HepG2 (cell line): ENCODE measurements at regions not wholly inside any gene's neighbourhood (a gene's known extent, or its start where the extent isn't known, plus 50 kb on each side); places are given as distances from the start of the nearest gene placed in this dataset.

Experiments
- ATAC-seq: fragments of 200-7000 bp; cut with Tn5 transposase; 3 replicates; pipeline ENCODE4 v1.9.1; 2020; ENCODE audit warnings: mild to moderate bottlenecking, moderate library complexity
- BruUV-seq: library from RNA; stranded (reverse); fragments of 400-500 nt; replicated peaks from 2 replicates; lab custom pipeline; 2021; lab: Mats Ljungman, UMichigan
- CTCF ChIA-PET: fragments of 300-600 bp; formaldehyde crosslinking; extraction: SDS; loops from one replicate; lab custom pipeline; 2021; ENCODE audit warnings: low total read pairs, inconsistent platforms, low intra/inter-chr PET ratio; lab: Yijun Ruan, JAX
- POLR2A ChIA-PET: fragments of 350-600 bp; sonication (Branson Sonifier 250); formaldehyde crosslinking; loops from one replicate; lab custom pipeline; 2020; ENCODE audit warnings: antibody characterized with exemption, inconsistent platforms; lab: Yijun Ruan, JAX
- DNase-seq: peaks from one replicate; pipeline ENCODE4 v3.0.0-alpha.2; 2015; ENCODE audit warnings: low spot score
- FAIRE-seq: peaks from 3 replicates; lab custom pipeline; 2011; peaks lifted over from hg19 to GRCh38; lab: Jason Lieb, UNC
- H2AFZ ChIP-seq: one replicate; pipeline ENCODE4 v1.6.1; 2011; ENCODE audit warnings: low read length, inconsistent platforms
- H3K27ac ChIP-seq: fragments of 300-600 bp; 3 replicates; pipeline ENCODE4 v1.8.0; 2011; ENCODE audit warnings: mixed run types, mild to moderate bottlenecking, mixed read lengths, low read length, inconsistent platforms; ENCODE audit not compliant: insufficient read depth; ENCODE audit errors: extremely low read length
- H3K27me3 ChIP-seq, 2 experiments: fragments of 200-600 bp in 1 of 2; 2 replicates in 1 of 2; 3 replicates in 1 of 2; pipeline versions ENCODE4 v1.6.0 to v1.8.0; 2011; ENCODE audit warnings: low read length in 2 of 2, mild to moderate bottlenecking in 2 of 2, moderate library complexity in 2 of 2, inconsistent platforms in 1 of 2; ENCODE audit not compliant: insufficient read depth in 2 of 2, control insufficient read depth in 1 of 2
- H3K36me3 ChIP-seq, 2 experiments: fragments of 200-600 bp in 1 of 2; replicated peaks in 1 of 2; 2 replicates in 1 of 2; 3 replicates in 1 of 2; pipeline versions ENCODE4 v1.5.1 to v1.8.0; 2011; ENCODE audit warnings: low read length in 2 of 2, inconsistent platforms in 1 of 2; ENCODE audit not compliant: insufficient read depth in 2 of 2, control insufficient read depth in 1 of 2
- H3K4me1 ChIP-seq: 2 replicates; pipeline ENCODE4 v1.5.1; 2012; ENCODE audit warnings: low read length, inconsistent platforms; ENCODE audit not compliant: insufficient read depth
- H3K4me2 ChIP-seq: 2 replicates; pipeline ENCODE4 v1.6.0; 2011; ENCODE audit warnings: low read depth, low read length, inconsistent platforms
- H3K4me3 ChIP-seq, 3 experiments: fragments of 200-600 bp in 1 of 3; sonication (generic), shearing (Covaris generic) in 1 of 3; replicated peaks in 1 of 3; 2 replicates each; pipeline ENCODE4 v1.5.1; 2011 to 2016; ENCODE audit warnings: low read length in 3 of 3, inconsistent platforms in 2 of 3, low read depth in 2 of 3, mild to moderate bottlenecking in 2 of 3, control low read depth in 1 of 3, mixed read lengths in 1 of 3; ENCODE audit not compliant: insufficient read depth in 1 of 3
- H3K79me2 ChIP-seq: one replicate; pipeline ENCODE4 v1.6.1; 2011; ENCODE audit warnings: low read length, inconsistent platforms; ENCODE audit not compliant: insufficient read depth
- H3K9ac ChIP-seq: 2 replicates; pipeline ENCODE4 v1.6.0; 2011; ENCODE audit warnings: mild to moderate bottlenecking, low read depth, low read length, inconsistent platforms; ENCODE audit not compliant: insufficient read depth
- H3K9me3 ChIP-seq: 2 replicates; pipeline ENCODE4 v1.5.1; 2012; ENCODE audit warnings: mild to moderate bottlenecking, low read length
- H4K20me1 ChIP-seq: 2 replicates; pipeline ENCODE4 v1.6.0; 2011; ENCODE audit warnings: inconsistent platforms, mild to moderate bottlenecking, low read length, moderate library complexity; ENCODE audit not compliant: insufficient read depth
- FOXK1 ChIP-seq: sonication (generic); formaldehyde crosslinking; IDR thresholded peaks from 2 replicates; pipeline ENCODE4 v1.4.0; 2020; ENCODE audit warnings: low read depth, missing genetic modification reagents, borderline replicate concordance
- KDM6A ChIP-seq: IDR thresholded peaks from 2 replicates; pipeline ENCODE4 v1.6.1; 2016; ENCODE audit warnings: low read depth
- POLR2G ChIP-seq: fragments of 200-400 bp; formaldehyde crosslinking; IDR thresholded peaks from 2 replicates; pipeline ENCODE4 v1.6.1; 2018; ENCODE audit warnings: mild to moderate bottlenecking, low read depth, low read length, moderate library complexity
- SIX4 ChIP-seq: sonication (generic); formaldehyde crosslinking; IDR thresholded peaks from 2 replicates; pipeline ENCODE4 v1.4.0; 2020; ENCODE audit warnings: missing genetic modification reagents
- WIZ ChIP-seq: sonication (generic); formaldehyde crosslinking; IDR thresholded peaks from 2 replicates; pipeline ENCODE4 v1.5.1; 2020; ENCODE audit warnings: mild to moderate bottlenecking, missing genetic modification reagents
- ZNF207 ChIP-seq: fragments of 450-650 bp; IDR thresholded peaks from 2 replicates; pipeline ENCODE4 v1.6.1; 2016; ENCODE audit warnings: antibody characterized with exemption, borderline replicate concordance
- in situ Hi-C: cut with HindIII; loops from 2 replicates; pipeline ENCODE4 v1.10.0; 2017; ENCODE audit warnings: low pct_unique_long_range_greater_than_20kb; ENCODE audit not compliant: extremely low pct_ligation_motif_present
- intact Hi-C: fragments of 100-400 bp; cut with micrococcal nuclease; formaldehyde crosslinking; loops from one replicate; pipeline ENCODE4 v1.10.0; 2022; ENCODE audit not compliant: unreplicated experiment
- TF ChIP-seq, protein P1 (sequence below): sonication (generic); formaldehyde crosslinking; IDR thresholded peaks from 2 replicates; pipeline ENCODE4 v1.5.0; 2020; ENCODE audit warnings: mild to moderate bottlenecking, missing genetic modification reagents, borderline replicate concordance

- POLR2A ChIA-PET = no interaction called here
- Histone ChIP-seq H3K9me3 (peaks cover 60% of the 10 kb centered on the region), H3K27ac (no peak overlapping the region), H3K9ac (no peak overlapping the region), H3K4me2 (no peak overlapping the region), H3K79me2 (no peaks in the 10 kb centered on the region), H3K4me3 (no peak overlapping the region), H3K4me1 (no peaks in the 10 kb centered on the region), H2AFZ (no peak overlapping the region), H4K20me1 (no peaks in the 10 kb centered on the region), H3K36me3 (no peaks in the 10 kb centered on the region), H3K27me3 (no peaks in the 10 kb centered on the region)
- no peak for ATAC-seq
- no peak for FAIRE-seq
- BruUV-seq = no TSS peak
- intact Hi-C loops = no loop called here
- CTCF ChIA-PET = no interaction called here
- in situ Hi-C loops = no loop called here
- TF ChIP-seq KDM6A (CRISPR knock-in tag) (no peak), POLR2G (no peak), ZNF207 (no peak), WIZ (CRISPR knock-in tag) (no peak), SIX4 (no peak), FOXK1 (CRISPR knock-in tag) (no peak)
- TF ChIP-seq, protein P1, sequence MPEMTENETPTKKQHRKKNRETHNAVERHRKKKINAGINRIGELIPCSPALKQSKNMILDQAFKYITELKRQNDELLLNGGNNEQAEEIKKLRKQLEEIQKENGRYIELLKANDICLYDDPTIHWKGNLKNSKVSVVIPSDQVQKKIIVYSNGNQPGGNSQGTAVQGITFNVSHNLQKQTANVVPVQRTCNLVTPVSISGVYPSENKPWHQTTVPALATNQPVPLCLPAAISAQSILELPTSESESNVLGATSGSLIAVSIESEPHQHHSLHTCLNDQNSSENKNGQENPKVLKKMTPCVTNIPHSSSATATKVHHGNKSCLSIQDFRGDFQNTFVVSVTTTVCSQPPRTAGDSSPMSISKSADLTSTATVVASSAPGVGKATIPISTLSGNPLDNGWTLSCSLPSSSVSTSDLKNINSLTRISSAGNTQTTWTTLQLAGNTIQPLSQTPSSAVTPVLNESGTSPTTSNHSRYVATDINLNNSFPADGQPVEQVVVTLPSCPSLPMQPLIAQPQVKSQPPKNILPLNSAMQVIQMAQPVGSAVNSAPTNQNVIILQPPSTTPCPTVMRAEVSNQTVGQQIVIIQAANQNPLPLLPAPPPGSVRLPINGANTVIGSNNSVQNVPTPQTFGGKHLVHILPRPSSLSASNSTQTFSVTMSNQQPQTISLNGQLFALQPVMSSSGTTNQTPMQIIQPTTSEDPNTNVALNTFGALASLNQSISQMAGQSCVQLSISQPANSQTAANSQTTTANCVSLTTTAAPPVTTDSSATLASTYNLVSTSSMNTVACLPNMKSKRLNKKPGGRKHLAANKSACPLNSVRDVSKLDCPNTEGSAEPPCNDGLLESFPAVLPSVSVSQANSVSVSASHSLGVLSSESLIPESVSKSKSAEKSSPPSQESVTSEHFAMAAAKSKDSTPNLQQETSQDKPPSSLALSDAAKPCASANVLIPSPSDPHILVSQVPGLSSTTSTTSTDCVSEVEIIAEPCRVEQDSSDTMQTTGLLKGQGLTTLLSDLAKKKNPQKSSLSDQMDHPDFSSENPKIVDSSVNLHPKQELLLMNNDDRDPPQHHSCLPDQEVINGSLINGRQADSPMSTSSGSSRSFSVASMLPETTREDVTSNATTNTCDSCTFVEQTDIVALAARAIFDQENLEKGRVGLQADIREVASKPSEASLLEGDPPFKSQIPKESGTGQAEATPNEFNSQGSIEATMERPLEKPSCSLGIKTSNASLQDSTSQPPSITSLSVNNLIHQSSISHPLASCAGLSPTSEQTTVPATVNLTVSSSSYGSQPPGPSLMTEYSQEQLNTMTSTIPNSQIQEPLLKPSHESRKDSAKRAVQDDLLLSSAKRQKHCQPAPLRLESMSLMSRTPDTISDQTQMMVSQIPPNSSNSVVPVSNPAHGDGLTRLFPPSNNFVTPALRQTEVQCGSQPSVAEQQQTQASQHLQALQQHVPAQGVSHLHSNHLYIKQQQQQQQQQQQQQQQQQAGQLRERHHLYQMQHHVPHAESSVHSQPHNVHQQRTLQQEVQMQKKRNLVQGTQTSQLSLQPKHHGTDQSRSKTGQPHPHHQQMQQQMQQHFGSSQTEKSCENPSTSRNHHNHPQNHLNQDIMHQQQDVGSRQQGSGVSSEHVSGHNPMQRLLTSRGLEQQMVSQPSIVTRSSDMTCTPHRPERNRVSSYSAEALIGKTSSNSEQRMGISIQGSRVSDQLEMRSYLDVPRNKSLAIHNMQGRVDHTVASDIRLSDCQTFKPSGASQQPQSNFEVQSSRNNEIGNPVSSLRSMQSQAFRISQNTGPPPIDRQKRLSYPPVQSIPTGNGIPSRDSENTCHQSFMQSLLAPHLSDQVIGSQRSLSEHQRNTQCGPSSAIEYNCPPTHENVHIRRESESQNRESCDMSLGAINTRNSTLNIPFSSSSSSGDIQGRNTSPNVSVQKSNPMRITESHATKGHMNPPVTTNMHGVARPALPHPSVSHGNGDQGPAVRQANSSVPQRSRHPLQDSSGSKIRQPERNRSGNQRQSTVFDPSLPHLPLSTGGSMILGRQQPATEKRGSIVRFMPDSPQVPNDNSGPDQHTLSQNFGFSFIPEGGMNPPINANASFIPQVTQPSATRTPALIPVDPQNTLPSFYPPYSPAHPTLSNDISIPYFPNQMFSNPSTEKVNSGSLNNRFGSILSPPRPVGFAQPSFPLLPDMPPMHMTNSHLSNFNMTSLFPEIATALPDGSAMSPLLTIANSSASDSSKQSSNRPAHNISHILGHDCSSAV (CRISPR knock-in tag) = no peak
- DNase-seq = no peak
Observed at GRCh38 chrX:145003443-145003842, 243.9 kb upstream of the SPANXN1 start.
